Lower leg skin (tissue), 3 donors: ENCODE measurements at regions not wholly inside any gene's neighbourhood (a gene's known extent, or its start where the extent isn't known, plus 50 kb on each side); places are given as distances from the start of the nearest gene placed in this dataset.

Experiments used
- CTCF ChIP-seq, 3 donors: fragments of 450-650 bp; IDR thresholded peaks; one replicate each; pipeline ENCODE4 v1.5.1; 2016; ENCODE audit warnings: antibody characterized with exemption in 3 of 3, mild to moderate bottlenecking in 3 of 3, moderate library complexity in 2 of 3
- POLR2A ChIP-seq, 2 donors: fragments of 450-650 bp; IDR thresholded peaks; one replicate each; pipeline ENCODE4 v1.6.1; 2016 to 2017; ENCODE audit warnings: antibody characterized with exemption in 2 of 2, mild to moderate bottlenecking in 1 of 2, moderate library complexity in 1 of 2

GRCh38 chr12:105961821-105962671 lies 176.7 kb downstream of the NUAK1 start:
- TF ChIP-seq CTCF (IDR thresholded peaks at IDR 0.05) (no peak), POLR2A (IDR thresholded peaks at IDR 0.05) (no peak)
